ENCODE measurements at regions not wholly inside any gene's neighbourhood (a gene's known extent, or its start where the extent isn't known, plus 50 kb on each side); places are given as distances from the start of the nearest gene placed in this dataset.

- Histone ChIP-seq H3K27ac (no peak overlapping the region), H3K4me3 (no peak overlapping the region), H3K27me3 (no peaks in the 10 kb centered on the region), H3K4me1 (peaks cover 0 to 11% (median 0%) of the 10 kb centered on the region in 9 donors), H3K36me3 (no peaks in the 10 kb centered on the region), H3K9me3 (peaks cover 0 to 19% (median 5%) of the 10 kb centered on the region in 11 donors)
- TF ChIP-seq CTCF (IDR thresholded peaks at IDR 0.05) = no peak
- intact Hi-C loops (cut with DNase I) = no loop called here
- DNase-seq (no peak), ATAC-seq (no peak)
- 94 to 95% methylated on average over 2 of the region's 2 CpGs for WGBS, 2 donors
These were observed 92.3 kb downstream of the COPS8 start for GRCh38 chr2:237177986-237178385.

DNA sequence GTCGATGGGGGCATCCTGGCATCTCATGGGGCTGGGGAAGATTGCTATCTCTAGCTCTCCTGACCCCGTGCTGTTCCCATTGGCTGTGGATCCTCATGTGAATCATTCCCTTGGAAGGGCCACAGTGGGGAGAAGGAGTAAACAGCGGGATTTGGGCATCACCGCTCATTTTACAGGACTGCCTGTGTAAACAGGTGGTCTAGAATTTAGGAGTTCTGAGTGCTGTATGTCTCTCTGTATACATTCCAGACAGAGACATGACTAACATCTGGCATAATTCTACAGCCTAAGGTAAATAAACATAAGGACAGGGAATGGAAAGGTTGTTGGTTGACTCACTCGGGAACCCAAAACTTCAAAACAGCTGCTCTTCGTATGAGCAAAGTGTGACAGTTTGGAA lies 92.7 kb downstream of the COPS8 start:
- no peak overlapping the region for H3K27ac ChIP-seq
- H3K36me3 ChIP-seq = no peaks in the 10 kb centered on the region
- H3K4me1 ChIP-seq = peaks cover 0 to 11% (median 0%) of the 10 kb centered on the region in 9 donors
- no peaks in the 10 kb centered on the region for H3K27me3 ChIP-seq
- ATAC-seq = no peak
- no peak overlapping the region for H3K4me3 ChIP-seq
- TF ChIP-seq CTCF (IDR thresholded peaks at IDR 0.05) = no peak
- no peak for DNase-seq
- intact Hi-C loops (cut with DNase I) = no loop called here
- 93 to 95% methylated on average over 6 of the region's 6 CpGs for WGBS, 2 donors
- peaks cover 0 to 19% (median 5%) of the 10 kb centered on the region in 11 donors for H3K9me3 ChIP-seq

- H3K4me3 ChIP-seq = no peak overlapping the region
- no peak for ATAC-seq
- intact Hi-C loops (cut with DNase I) = no loop called here
- no peak for DNase-seq
- H3K4me1 ChIP-seq = peaks cover 0 to 11% (median 0%) of the 10 kb centered on the region in 9 donors
- no peaks in the 10 kb centered on the region for H3K27me3 ChIP-seq
- H3K9me3 ChIP-seq = peaks cover 0 to 11% (median under 1%) of the 10 kb centered on the region in 11 donors
- WGBS, 2 donors = 97 to 98% methylated on average over 5 of the region's 5 CpGs
- no peaks in the 10 kb centered on the region for H3K36me3 ChIP-seq
- no peak for TF ChIP-seq CTCF (IDR thresholded peaks at IDR 0.05)
- peak overlapping the region in 1 of 10 donors; percentile 62 for H3K27ac ChIP-seq
These were observed 93.5 kb downstream of the COPS8 start for GRCh38 chr2:237179161-237179560.

- DNase-seq = no peak
- no peak for TF ChIP-seq CTCF (IDR thresholded peaks at IDR 0.05)
- WGBS, 2 donors = 70 to 78% methylated on average over 5 of the region's 5 CpGs
- H3K9me3 ChIP-seq = peaks cover 0 to 2% (median 0%) of the 10 kb centered on the region in 11 donors
- H3K27me3 ChIP-seq = no peaks in the 10 kb centered on the region
- no peaks in the 10 kb centered on the region for H3K36me3 ChIP-seq
- H3K4me3 ChIP-seq = no peak overlapping the region
- ATAC-seq = peak in 4 of 8 donors; percentile 34 to 69 (median 52)
- H3K4me1 ChIP-seq = peaks cover 0 to 21% (median 0%) of the 10 kb centered on the region in 9 donors
- intact Hi-C loops (cut with DNase I) = no loop called here
- peak overlapping the region in 5 of 10 donors; percentile 22 to 62 (median 44) for H3K27ac ChIP-seq
These were observed 94.5 kb downstream of the COPS8 start for GRCh38 chr2:237180187-237180586.

Measured in heart right ventricle (tissue), 16 donors.